GM23338 (cell line): ENCODE measurements at regions not wholly inside any gene's neighbourhood (a gene's known extent, or its start where the extent isn't known, plus 50 kb on each side); places are given as distances from the start of the nearest gene placed in this dataset.

Experiments used
- CREB1 ChIP-seq: fragments of 250-450 bp; sonication (Bioruptor Pico); IDR thresholded peaks from 2 replicates; pipeline ENCODE4 v1.5.0; 2020; ENCODE audit warnings: low read depth, mild to moderate bottlenecking, moderate library complexity
- POLR2AphosphoS5 ChIP-seq: IDR thresholded peaks from 2 replicates; pipeline ENCODE4 v1.6.1; 2016; ENCODE audit warnings: antibody characterized with exemption, low read depth
- REST ChIP-seq: IDR thresholded peaks from one replicate; pipeline ENCODE4 v1.6.1; 2018; ENCODE audit warnings: antibody characterized with exemption; ENCODE audit not compliant: unreplicated experiment
- TF ChIP-seq, protein P1 (sequence below), 2 experiments: fragments of 200-600 bp in 1 of 2; sonication (generic) in 1 of 2; conservative IDR thresholded peaks; 2 replicates each; pipeline versions ENCODE4 v1.5.1 to v1.6.1; 2016 to 2017; ENCODE audit warnings: antibody characterized with exemption in 2 of 2, low read depth in 2 of 2, mild to moderate bottlenecking in 2 of 2, moderate library complexity in 1 of 2

DNA sequence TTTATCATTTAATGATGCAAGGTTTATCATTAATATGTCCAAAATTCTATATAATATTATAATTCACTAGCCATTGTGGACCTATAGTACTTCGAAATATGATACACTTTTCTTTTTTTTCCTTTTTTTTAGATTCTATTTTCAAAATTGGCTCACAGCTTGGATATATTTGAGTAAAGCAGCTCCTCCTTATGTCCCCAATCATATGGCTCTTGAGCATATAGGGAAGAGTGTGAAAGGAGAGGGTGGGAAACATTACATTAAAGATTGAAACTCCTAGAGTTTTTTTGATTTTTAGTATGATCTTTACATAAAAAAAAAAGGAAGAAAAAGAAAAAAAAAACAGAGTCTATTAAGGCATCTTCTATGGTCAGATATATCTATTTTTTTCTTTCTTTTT, 457.9 kb downstream of the RIT2 start:
- TF ChIP-seq POLR2AphosphoS5 (no peak), REST (no peak), CREB1 (CRISPR knock-in tag) (no peak)
- TF ChIP-seq, protein P1, sequence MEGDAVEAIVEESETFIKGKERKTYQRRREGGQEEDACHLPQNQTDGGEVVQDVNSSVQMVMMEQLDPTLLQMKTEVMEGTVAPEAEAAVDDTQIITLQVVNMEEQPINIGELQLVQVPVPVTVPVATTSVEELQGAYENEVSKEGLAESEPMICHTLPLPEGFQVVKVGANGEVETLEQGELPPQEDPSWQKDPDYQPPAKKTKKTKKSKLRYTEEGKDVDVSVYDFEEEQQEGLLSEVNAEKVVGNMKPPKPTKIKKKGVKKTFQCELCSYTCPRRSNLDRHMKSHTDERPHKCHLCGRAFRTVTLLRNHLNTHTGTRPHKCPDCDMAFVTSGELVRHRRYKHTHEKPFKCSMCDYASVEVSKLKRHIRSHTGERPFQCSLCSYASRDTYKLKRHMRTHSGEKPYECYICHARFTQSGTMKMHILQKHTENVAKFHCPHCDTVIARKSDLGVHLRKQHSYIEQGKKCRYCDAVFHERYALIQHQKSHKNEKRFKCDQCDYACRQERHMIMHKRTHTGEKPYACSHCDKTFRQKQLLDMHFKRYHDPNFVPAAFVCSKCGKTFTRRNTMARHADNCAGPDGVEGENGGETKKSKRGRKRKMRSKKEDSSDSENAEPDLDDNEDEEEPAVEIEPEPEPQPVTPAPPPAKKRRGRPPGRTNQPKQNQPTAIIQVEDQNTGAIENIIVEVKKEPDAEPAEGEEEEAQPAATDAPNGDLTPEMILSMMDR (conservative IDR thresholded peaks at IDR 0.05; ENCODE audit: low read depth in 2 of 2): no peak
